ENCODE measurements at regions not wholly inside any gene's neighbourhood (a gene's known extent, or its start where the extent isn't known, plus 50 kb on each side); places are given as distances from the start of the nearest gene placed in this dataset.

DNA sequence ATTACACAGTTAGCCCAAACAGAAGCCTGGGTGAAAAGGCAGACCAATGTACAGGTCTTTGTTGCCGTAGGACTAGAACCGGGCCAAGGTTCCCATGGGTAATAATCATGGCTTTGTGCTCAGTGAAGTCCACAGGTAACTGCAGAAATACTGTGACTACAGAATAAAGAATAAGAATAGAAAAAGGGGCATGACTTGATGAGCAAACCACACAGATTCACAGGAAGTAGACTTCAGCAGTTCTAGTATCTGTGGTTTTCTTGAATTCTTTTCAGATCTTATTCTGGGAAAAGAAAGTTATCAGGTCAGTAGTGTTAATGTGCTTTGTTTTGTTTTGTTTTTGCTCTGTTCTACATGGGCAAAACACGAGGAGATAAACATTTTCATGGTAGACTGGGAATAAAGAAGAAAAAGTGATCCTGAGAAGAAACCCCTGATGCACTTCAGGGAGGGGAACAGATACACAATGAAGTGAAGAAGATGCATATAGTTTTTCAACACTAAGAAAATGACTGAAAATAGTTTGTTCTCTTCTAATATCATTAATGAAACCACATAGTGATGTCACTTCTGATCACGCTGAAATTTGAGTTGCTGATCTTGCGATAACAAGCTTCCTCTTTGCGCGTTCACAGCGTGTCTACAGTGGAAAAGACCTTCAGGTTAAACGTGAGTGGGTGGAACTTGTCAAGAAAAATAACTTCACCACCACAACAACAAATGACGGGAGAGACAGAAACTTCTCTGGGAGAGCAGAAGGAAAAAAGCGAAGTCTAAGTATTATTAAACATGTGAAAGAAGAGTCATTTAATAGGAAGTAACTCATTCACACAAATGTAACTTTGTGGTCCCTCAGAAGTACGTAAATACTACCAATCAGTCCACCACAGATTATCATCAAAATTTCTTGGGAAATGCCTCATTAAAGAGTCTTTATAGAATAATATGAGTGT is 315.8 kb upstream of the SATB1 start:
- H3K27ac ChIP-seq: no peak overlapping the region

DNA sequence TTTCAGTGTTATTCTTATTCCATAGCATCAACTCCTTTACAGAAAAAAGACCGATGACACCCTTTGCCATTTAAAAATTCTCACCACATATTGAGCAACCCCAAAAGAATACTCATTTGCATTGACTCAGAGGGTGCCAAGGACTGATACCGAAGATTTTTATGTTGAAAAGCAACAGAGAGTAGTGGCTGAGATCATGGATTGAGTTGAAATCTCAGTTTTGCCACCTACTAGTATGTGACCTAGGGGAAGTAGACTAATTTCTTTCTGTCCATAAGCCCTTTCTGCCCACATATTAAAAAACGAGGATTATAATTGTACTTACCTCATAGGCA is 313.9 kb upstream of the SATB1 start:
- no peak for DNase-seq (ENCODE audit: low spot score)
- ChIA-PET CTCF (interaction anchor here (0.5 kb wide), 1 partner anchor 1317 kb away, joined by 3 read pairs; no protein-coding TSS in a partner anchor), POLR2A (ENCODE audit: low non-redundant PET) (no interaction called here)
- no peak overlapping the region for H3K27ac ChIP-seq
- TF ChIP-seq, protein P1, sequence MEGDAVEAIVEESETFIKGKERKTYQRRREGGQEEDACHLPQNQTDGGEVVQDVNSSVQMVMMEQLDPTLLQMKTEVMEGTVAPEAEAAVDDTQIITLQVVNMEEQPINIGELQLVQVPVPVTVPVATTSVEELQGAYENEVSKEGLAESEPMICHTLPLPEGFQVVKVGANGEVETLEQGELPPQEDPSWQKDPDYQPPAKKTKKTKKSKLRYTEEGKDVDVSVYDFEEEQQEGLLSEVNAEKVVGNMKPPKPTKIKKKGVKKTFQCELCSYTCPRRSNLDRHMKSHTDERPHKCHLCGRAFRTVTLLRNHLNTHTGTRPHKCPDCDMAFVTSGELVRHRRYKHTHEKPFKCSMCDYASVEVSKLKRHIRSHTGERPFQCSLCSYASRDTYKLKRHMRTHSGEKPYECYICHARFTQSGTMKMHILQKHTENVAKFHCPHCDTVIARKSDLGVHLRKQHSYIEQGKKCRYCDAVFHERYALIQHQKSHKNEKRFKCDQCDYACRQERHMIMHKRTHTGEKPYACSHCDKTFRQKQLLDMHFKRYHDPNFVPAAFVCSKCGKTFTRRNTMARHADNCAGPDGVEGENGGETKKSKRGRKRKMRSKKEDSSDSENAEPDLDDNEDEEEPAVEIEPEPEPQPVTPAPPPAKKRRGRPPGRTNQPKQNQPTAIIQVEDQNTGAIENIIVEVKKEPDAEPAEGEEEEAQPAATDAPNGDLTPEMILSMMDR (conservative IDR thresholded peaks at IDR 0.05; ENCODE audit: low read depth): no peak

More for the DNA sequence above, 315.8 kb upstream of the SATB1 start:
- no peak for DNase-seq (ENCODE audit: low spot score)
- TF ChIP-seq, protein P1 (conservative IDR thresholded peaks at IDR 0.05; ENCODE audit: low read depth): no peak
- ChIA-PET POLR2A (ENCODE audit: low non-redundant PET) (no interaction called here), CTCF (no interaction called here)

DNA sequence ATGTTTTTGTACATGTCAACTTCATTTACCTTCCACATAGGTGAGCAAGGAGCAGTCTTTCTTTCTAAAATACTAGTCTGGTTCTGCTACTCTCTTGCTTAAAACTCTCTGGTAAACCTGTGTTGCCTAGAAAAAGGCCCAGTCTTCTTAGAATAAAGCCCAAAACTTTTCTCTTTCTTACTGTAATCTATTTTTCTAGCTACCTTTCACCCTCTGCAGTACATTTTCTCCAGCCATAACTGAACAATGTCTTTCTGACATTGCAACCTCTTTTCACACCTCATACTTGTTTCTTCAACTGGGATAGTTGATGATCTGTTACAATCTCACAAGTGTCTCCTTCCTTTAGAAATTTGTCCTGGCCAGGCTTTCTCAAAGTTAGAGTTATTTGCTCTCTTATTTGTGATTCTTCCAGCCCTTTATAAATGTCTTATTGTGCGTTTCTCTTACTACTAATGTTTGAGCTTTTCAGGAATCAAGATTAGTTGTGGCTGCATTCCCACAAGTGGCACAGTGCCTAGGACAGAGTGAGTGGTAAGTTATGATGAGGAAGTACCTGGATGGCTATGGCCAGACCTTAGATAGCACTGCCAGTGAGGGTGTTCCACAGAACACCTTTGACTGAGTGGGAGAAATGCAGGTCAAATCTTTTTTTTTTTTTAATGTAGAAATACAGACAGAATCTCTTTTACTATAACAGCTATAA is 313.4 kb upstream of the SATB1 start:
- ChIA-PET POLR2A (ENCODE audit: low non-redundant PET) (no interaction called here), CTCF (interaction anchor here (0.5 kb wide), 1 partner anchor 1317 kb away, joined by 3 read pairs; no protein-coding TSS in a partner anchor)

DNA sequence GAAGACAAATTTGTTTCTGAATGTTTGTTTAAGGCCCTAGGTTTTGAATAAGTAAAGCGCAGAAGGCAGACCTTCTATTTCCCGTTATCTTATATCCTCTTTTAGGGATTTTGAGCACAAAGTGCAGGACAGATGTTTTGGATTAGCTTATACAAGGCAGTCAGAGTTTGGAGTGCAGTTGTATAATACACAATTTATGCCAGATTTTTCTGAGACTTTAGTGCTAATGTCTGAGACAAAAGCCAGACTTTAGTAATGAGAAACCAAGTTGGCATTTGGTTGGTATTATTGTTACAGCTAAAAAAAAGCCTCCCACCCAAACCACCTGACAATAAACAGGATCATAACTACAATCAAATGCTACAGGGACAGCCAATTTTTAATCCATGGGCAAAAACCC is 309.9 kb upstream of the SATB1 start:
- CTCF ChIA-PET: no interaction called here
- no peak overlapping the region for H3K27ac ChIP-seq

More for the DNA sequence above, 313.4 kb upstream of the SATB1 start:
- TF ChIP-seq, protein P1 (conservative IDR thresholded peaks at IDR 0.05; ENCODE audit: low read depth): no peak
- no peak overlapping the region for H3K27ac ChIP-seq
- no peak for DNase-seq (ENCODE audit: low spot score)

DNA sequence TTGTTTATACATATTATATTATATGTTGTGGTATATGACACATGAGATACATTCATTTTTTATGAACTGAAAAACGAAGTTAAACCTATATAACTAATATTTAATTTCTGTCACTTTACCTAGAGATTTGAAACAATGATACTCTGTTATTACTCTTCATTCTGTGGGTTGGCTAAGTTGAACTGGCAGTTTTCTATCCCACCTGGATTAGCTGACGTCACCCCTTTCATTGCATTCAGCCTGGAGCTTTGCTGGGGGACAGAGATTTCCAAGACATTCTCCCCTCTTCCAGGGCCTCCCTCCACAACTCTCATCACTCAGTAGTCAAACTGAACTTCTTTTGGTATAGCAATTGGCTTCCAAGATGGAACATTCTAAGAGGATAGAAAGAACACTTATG is 309.2 kb upstream of the SATB1 start:
- POLR2A ChIA-PET (ENCODE audit: low non-redundant PET): no interaction called here
- CTCF ChIA-PET: no interaction called here
- TF ChIP-seq, protein P1 (conservative IDR thresholded peaks at IDR 0.05; ENCODE audit: low read depth): no peak
- H3K27ac ChIP-seq: no peak overlapping the region
- no peak for DNase-seq (ENCODE audit: low spot score)

More for the DNA sequence above, 309.9 kb upstream of the SATB1 start:
- no peak for DNase-seq (ENCODE audit: low spot score)
- TF ChIP-seq, protein P1 (conservative IDR thresholded peaks at IDR 0.05; ENCODE audit: low read depth): no peak
- POLR2A ChIA-PET (ENCODE audit: low non-redundant PET): no interaction called here

DNA sequence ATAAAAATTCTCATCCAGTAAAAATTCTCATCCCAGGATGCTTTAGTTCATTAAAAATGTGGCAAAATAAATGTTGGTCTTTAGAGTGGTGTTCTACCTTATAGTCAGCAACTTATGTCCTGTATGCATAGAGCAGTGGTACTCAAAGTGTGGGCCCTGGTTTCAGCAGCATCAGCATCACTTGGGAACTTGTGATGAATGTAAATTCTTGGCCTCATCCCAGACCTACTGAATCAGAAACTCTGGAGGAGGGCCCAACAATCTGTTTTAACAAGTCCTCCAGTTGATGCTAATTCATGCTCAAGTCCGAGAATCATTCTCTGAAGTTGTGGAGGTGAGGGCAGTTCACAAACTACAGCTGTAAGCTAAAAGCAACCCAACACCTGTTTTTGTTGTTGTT is 307.3 kb upstream of the SATB1 start:
- CTCF ChIA-PET: no interaction called here
- DNase-seq (ENCODE audit: low spot score): no peak
- H3K27ac ChIP-seq: no peak overlapping the region
- POLR2A ChIA-PET (ENCODE audit: low non-redundant PET): no interaction called here
- TF ChIP-seq, protein P1 (conservative IDR thresholded peaks at IDR 0.05; ENCODE audit: low read depth): no peak

All from RWPE1 (cell line).